ENCODE measurements at regions not wholly inside any gene's neighbourhood (a gene's known extent, or its start where the extent isn't known, plus 50 kb on each side); places are given as distances from the start of the nearest gene placed in this dataset.

DNA sequence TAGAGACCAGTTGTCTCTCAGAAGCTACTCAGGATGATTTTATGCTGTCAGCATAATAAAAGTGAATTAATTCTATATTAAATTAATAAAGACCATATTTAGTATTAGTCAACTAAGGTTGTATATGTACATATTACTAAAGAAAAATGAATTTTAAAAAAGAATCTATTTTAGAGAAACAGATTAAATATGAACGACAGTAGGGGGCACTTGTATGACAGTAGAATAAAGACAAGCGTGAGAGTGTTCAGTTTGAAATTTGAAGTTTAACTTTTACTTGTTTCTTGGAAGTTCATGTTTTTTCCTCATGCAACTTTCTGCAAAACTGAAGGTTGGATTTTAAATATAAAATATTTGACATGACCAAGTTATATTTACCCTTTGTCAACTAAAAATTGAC is 67.9 kb upstream of the MACF1 start:
- intact Hi-C loops (cut with micrococcal nuclease; ENCODE audit: unreplicated experiment) = no loop called here
- H3K27me3 ChIP-seq (replicated peaks in 1 of 2; ENCODE audit: control insufficient read depth in 2 of 2, insufficient read depth in 2 of 2, low read length in 1 of 2) = no peaks in the 10 kb centered on the region
- 52% methylated on average over 2 of the region's 2 CpGs for WGBS (ENCODE audit: insufficient coverage, insufficient replicate concordance, low lambda C conversion rate, missing lambda C conversion rate)
- H3K9ac ChIP-seq (ENCODE audit: control insufficient read depth, insufficient read depth, low read length) = no peak overlapping the region
- H3K9me3 ChIP-seq (replicated peaks; ENCODE audit: control insufficient read depth, insufficient read depth, low read length) = no peaks in the 10 kb centered on the region
- no peak overlapping the region for H3K4me3 ChIP-seq
- DNase-seq (ENCODE audit: low read depth, low spot score) (no peak), FAIRE-seq (no peak), ATAC-seq (no peak)
- no peak overlapping the region for H3K27ac ChIP-seq (ENCODE audit: control insufficient read depth, insufficient read depth)
- no peaks in the 10 kb centered on the region for H4K20me1 ChIP-seq (ENCODE audit: control insufficient read depth, insufficient read depth)
- in situ Hi-C loops (cut with MboI) = no loop called here
- H3K79me2 ChIP-seq (ENCODE audit: control insufficient read depth, insufficient read depth, low read length) = peaks cover 11% of the 10 kb centered on the region
- H2AFZ ChIP-seq (ENCODE audit: control insufficient read depth, low read depth, low read length) = no peak overlapping the region
- TF ChIP-seq LARP7 (IDR thresholded peaks at IDR 0.05) (no peak), MEF2B (IDR thresholded peaks at IDR 0.05; ENCODE audit: partially characterized antibody, poor library complexity, severe bottlenecking) (no peak), ZZZ3 (IDR thresholded peaks at IDR 0.05; ENCODE audit: control insufficient read depth, insufficient read length, low read depth) (no peak), POLR2A (IDR thresholded peaks at IDR 0.05; ENCODE audit: low read depth, low read length) (no peak), CHD1 (IDR thresholded peaks at IDR 0.05; ENCODE audit: low read depth, low read length) (no peak), GABPA (IDR thresholded peaks at IDR 0.05; ENCODE audit: low read depth) (no peak), NFYB (IDR thresholded peaks at IDR 0.05; ENCODE audit: insufficient read depth, low read depth, low read length) (no peak), IKZF1 (conservative IDR thresholded peaks at IDR 0.05) (no peak), EGR1 (IDR thresholded peaks at IDR 0.05; ENCODE audit: borderline replicate concordance in 1 of 2, low read depth in 2 of 2, low read length in 2 of 2) (no peak), BHLHE40 (IDR thresholded peaks at IDR 0.05; ENCODE audit: borderline replicate concordance in 1 of 2, low read depth in 2 of 2, low read length in 1 of 2) (no peak), MTA3 (IDR thresholded peaks at IDR 0.05; ENCODE audit: borderline replicate concordance, low read length) (no peak), TCF7 (IDR thresholded peaks at IDR 0.05; ENCODE audit: borderline replicate concordance) (no peak)
- TF ChIP-seq, protein P1, sequence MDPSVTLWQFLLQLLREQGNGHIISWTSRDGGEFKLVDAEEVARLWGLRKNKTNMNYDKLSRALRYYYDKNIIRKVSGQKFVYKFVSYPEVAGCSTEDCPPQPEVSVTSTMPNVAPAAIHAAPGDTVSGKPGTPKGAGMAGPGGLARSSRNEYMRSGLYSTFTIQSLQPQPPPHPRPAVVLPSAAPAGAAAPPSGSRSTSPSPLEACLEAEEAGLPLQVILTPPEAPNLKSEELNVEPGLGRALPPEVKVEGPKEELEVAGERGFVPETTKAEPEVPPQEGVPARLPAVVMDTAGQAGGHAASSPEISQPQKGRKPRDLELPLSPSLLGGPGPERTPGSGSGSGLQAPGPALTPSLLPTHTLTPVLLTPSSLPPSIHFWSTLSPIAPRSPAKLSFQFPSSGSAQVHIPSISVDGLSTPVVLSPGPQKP (IDR thresholded peaks at IDR 0.05; ENCODE audit: low read depth, low read length) = no peak
- TF ChIP-seq, protein P2, sequence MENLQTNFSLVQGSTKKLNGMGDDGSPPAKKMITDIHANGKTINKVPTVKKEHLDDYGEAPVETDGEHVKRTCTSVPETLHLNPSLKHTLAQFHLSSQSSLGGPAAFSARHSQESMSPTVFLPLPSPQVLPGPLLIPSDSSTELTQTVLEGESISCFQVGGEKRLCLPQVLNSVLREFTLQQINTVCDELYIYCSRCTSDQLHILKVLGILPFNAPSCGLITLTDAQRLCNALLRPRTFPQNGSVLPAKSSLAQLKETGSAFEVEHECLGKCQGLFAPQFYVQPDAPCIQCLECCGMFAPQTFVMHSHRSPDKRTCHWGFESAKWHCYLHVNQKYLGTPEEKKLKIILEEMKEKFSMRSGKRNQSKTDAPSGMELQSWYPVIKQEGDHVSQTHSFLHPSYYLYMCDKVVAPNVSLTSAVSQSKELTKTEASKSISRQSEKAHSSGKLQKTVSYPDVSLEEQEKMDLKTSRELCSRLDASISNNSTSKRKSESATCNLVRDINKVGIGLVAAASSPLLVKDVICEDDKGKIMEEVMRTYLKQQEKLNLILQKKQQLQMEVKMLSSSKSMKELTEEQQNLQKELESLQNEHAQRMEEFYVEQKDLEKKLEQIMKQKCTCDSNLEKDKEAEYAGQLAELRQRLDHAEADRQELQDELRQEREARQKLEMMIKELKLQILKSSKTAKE (IDR thresholded peaks at IDR 0.05; ENCODE audit: low read depth, poor library complexity, severe bottlenecking) = no peak
- H3K36me3 ChIP-seq (ENCODE audit: control insufficient read depth in 2 of 2, insufficient read depth in 2 of 2, low read length in 1 of 2) = no peaks in the 10 kb centered on the region
- ChIA-PET POLR2A (no interaction called here), SMC1A (ENCODE audit: uncharacterized antibody, unreplicated experiment) (interaction anchor here (0.8 to 3.1 kb wide), 3 partner anchors 28 to 55 kb away, joined by 3 to 14 read pairs (median 3); no protein-coding TSS in a partner anchor), RAD21 (ENCODE audit: unreplicated experiment) (no interaction called here), CTCF (interaction anchor here (1.0 to 3.4 kb wide), 3 partner anchors 34 to 55 kb away, joined by 3 to 29 read pairs (median 3); no protein-coding TSS in a partner anchor)
- no peaks in the 10 kb centered on the region for H3K4me1 ChIP-seq (ENCODE audit: control insufficient read depth, insufficient read depth, low read length)
- BruUV-seq (replicated peaks) = no TSS peak
- no peak overlapping the region for H3K4me2 ChIP-seq (ENCODE audit: control insufficient read depth, insufficient read depth)

Data from GM12878 (cell line).